Sigmoid colon (tissue), 6 donors: ENCODE measurements at regions not wholly inside any gene's neighbourhood (a gene's known extent, or its start where the extent isn't known, plus 50 kb on each side); places are given as distances from the start of the nearest gene placed in this dataset.

Experiments
- DNase-seq: peaks from one replicate; pipeline ENCODE4 v3.0.0-alpha.2; 2019
- H3K27ac ChIP-seq, 4 donors: fragments of 200-600 bp; sonication (generic); one replicate each; pipeline ENCODE4 v1.5.1; 2016 to 2019; ENCODE audit warnings: mild to moderate bottlenecking in 1 of 4
- H3K27me3 ChIP-seq, 3 donors: fragments of 200-600 bp; sonication (generic); one replicate each; pipeline ENCODE4 v1.5.1; 2019; ENCODE audit warnings: mild to moderate bottlenecking in 1 of 3
- H3K36me3 ChIP-seq, 4 donors: fragments of 200-600 bp; sonication (generic); one replicate each; pipeline ENCODE4 v1.5.1; 2016 to 2019
- H3K4me1 ChIP-seq, 4 donors: fragments of 200-600 bp; sonication (generic); one replicate each; pipeline ENCODE4 v1.5.1; 2017 to 2019
- H3K4me3 ChIP-seq, 4 donors: fragments of 200-600 bp; sonication (generic); one replicate each; pipeline ENCODE4 v1.5.1; 2017 to 2019; ENCODE audit warnings: mild to moderate bottlenecking in 2 of 4, moderate library complexity in 1 of 4
- H3K9me3 ChIP-seq, 4 donors: fragments of 200-600 bp in 3 of 4; sonication (generic) in 3 of 4; one replicate each; pipeline versions ENCODE4 v1.5.1 to v1.6.1; 2013 to 2019
- EP300 ChIP-seq, 4 donors: sonication (generic); formaldehyde crosslinking; IDR thresholded peaks; one replicate each; pipeline ENCODE4 v1.6.1; 2017; ENCODE audit warnings: antibody characterized with exemption in 4 of 4
- POLR2A ChIP-seq, 2 donors: fragments of 450-650 bp; IDR thresholded peaks; one replicate each; pipeline ENCODE4 v1.6.1; 2016; ENCODE audit warnings: antibody characterized with exemption in 2 of 2, mild to moderate bottlenecking in 2 of 2, moderate library complexity in 2 of 2
- POLR2AphosphoS5 ChIP-seq, 4 donors: sonication (generic); formaldehyde crosslinking; IDR thresholded peaks; one replicate each; pipeline ENCODE4 v1.6.1; 2017; ENCODE audit warnings: antibody characterized with exemption in 4 of 4
- WGBS, 2 donors: extraction: QIAGEN DNeasy Blood & Tissue Kit; methylation state at CpG; one replicate each; pipeline ENCODE4 v1.1.7; 2013; 5-methylcytosine and 5-hydroxymethylcytosine counted together
- intact Hi-C: fragments of 100-400 bp; cut with DNase I; formaldehyde crosslinking; loops from one replicate; pipeline ENCODE4 v1.15.1; 2023
- TF ChIP-seq, protein P1 (sequence below), 4 experiments: fragments of 450-650 bp in 3 of 4; fragments of 200-600 bp in 1 of 4; IDR thresholded peaks; one replicate each; pipeline ENCODE4 v1.5.1; 2016 to 2019; ENCODE audit warnings: antibody characterized with exemption in 4 of 4, mild to moderate bottlenecking in 3 of 4, moderate library complexity in 2 of 4
- donor health status: healthy with polysubstance abuse.
- donor health status: healthy.

DNA sequence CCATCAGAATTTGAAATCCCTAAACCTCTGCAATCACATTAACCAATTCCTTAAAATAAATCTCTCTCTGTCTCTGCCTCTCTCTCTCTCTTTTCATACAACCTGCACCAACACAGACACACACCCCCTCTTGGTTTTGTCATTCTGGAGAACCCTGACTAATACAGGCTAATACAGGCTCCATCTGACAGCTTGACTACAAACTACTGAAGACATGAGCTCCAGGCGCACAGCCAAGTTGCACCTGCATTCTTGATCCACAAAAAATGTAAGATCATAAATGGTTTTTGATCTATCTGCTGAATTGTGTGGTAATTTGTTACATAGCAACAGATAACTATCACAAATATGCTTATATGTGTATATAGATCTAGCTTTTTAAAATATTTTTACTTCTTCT, 2414.2 kb downstream of the PCDH7 start:
- Histone ChIP-seq H3K27ac (no peak overlapping the region), H3K4me3 (no peak overlapping the region), H3K9me3 (peaks cover 0 to 4% (median 0%) of the 10 kb centered on the region in 4 donors), H3K4me1 (no peaks in the 10 kb centered on the region), H3K36me3 (no peaks in the 10 kb centered on the region), H3K27me3 (no peaks in the 10 kb centered on the region)
- DNase-seq, result no peak
- TF ChIP-seq POLR2AphosphoS5 (IDR thresholded peaks at IDR 0.05) (no peak), POLR2A (IDR thresholded peaks at IDR 0.05) (no peak), EP300 (IDR thresholded peaks at IDR 0.05) (no peak)
- TF ChIP-seq, protein P1, sequence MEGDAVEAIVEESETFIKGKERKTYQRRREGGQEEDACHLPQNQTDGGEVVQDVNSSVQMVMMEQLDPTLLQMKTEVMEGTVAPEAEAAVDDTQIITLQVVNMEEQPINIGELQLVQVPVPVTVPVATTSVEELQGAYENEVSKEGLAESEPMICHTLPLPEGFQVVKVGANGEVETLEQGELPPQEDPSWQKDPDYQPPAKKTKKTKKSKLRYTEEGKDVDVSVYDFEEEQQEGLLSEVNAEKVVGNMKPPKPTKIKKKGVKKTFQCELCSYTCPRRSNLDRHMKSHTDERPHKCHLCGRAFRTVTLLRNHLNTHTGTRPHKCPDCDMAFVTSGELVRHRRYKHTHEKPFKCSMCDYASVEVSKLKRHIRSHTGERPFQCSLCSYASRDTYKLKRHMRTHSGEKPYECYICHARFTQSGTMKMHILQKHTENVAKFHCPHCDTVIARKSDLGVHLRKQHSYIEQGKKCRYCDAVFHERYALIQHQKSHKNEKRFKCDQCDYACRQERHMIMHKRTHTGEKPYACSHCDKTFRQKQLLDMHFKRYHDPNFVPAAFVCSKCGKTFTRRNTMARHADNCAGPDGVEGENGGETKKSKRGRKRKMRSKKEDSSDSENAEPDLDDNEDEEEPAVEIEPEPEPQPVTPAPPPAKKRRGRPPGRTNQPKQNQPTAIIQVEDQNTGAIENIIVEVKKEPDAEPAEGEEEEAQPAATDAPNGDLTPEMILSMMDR (IDR thresholded peaks at IDR 0.05), result no peak
- intact Hi-C loops, result no loop called here
- WGBS, 2 donors, result 73 to 92% methylated on average over 1 of the region's 1 CpG

DNA sequence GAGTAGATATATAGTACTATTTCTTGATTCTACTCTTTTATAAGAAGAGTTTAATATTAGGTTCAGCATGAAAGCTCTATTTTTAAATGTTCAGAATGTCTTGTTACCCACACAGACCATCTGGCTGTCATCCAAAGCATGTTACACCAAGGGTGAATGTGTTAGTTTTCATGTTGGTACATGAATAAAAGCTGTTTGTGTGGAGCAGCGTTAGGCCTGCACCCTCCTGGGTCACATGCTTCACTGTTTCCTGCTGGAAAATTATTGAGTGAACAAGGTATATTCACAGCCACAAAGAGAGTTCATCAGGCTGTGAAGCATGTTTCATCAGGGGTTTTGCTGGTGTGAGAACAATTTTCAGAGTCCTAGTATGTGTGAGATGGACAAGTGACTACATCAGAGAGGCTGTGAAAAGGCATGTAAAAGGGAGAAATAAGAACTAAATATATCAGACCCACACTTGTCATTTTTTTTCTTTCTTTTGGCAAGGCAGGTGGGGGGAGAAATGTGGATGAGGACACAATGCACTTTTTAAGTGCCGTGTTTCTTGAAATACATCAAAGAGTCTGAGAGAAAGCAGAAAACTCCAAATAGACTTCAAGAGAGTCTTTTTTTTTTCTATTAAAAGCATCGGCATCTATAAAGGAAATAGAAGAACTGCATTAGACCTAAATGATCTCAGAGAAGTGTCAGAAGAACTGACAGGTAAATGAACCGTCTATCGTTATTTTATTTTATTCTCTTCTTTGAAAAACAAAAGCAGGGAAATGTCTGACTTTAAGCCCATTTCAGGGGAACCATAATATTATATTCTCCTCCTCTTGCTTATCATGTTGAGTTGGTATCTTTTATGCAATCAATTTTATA, 2429.7 kb downstream of the PCDH7 start:
- no peak for DNase-seq

DNA sequence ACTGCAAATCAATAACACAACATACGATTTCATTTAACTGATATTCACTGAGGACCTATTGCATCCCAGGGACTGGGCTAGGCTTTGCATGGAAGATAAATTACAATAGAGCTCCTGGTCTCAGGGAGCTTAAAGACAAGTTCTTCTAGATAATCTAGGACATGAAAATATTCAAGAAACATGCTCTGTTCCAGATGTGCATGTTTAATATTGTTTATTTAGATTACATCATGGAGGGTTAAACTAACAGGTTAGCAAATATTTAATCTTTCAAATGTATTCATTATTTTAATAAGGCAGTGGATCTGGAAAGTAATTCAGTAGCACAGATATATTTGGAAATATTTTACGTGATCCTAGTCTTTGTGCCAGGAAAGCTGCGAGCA, 2430.3 kb downstream of the PCDH7 start:
- DNase-seq, result no peak
- no peak overlapping the region for H3K4me3 ChIP-seq
- H3K27ac ChIP-seq, result no peak overlapping the region
- no peaks in the 10 kb centered on the region for H3K9me3 ChIP-seq
- no peaks in the 10 kb centered on the region for H3K4me1 ChIP-seq
- H3K36me3 ChIP-seq, result no peaks in the 10 kb centered on the region
- WGBS, 2 donors, result 80 to 83% methylated on average over 3 of the region's 3 CpGs
- TF ChIP-seq, protein P1 (IDR thresholded peaks at IDR 0.05), result no peak
- TF ChIP-seq POLR2AphosphoS5 (IDR thresholded peaks at IDR 0.05) (no peak), POLR2A (IDR thresholded peaks at IDR 0.05) (no peak), EP300 (IDR thresholded peaks at IDR 0.05) (no peak)
- H3K27me3 ChIP-seq, result no peaks in the 10 kb centered on the region
- intact Hi-C loops, result no loop called here

More for the DNA sequence above, 2429.7 kb downstream of the PCDH7 start:
- Histone ChIP-seq H3K27me3 (no peaks in the 10 kb centered on the region), H3K27ac (no peak overlapping the region), H3K4me3 (no peak overlapping the region), H3K4me1 (no peaks in the 10 kb centered on the region), H3K36me3 (no peaks in the 10 kb centered on the region), H3K9me3 (no peaks in the 10 kb centered on the region)
- intact Hi-C loops, result no loop called here
- TF ChIP-seq, protein P1 (IDR thresholded peaks at IDR 0.05), result no peak
- TF ChIP-seq POLR2A (IDR thresholded peaks at IDR 0.05), result no peak
- no peak for TF ChIP-seq EP300 (IDR thresholded peaks at IDR 0.05)
- TF ChIP-seq POLR2AphosphoS5 (IDR thresholded peaks at IDR 0.05), result no peak
- 84 to 85% methylated on average over 5 of the region's 5 CpGs for WGBS, 2 donors

DNA sequence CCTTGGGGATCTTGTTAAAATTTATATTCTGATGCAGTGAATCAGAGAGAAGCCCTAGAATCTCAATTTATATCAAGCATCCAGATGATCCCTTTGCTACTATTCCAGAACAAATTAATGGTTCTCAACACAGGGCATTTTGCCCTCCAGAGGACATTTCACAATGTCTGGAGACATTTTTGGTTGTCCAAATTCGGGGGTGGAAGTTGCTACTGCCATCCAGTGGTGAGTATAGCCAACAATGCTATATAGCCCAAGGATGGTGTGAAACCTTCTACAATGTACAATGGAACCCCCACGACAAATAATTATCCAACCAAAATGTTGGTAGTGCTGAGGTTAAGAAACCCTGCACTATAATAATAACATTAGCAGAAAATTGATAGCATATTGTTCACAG, 2440.0 kb downstream of the PCDH7 start:
- TF ChIP-seq EP300 (IDR thresholded peaks at IDR 0.05), result no peak
- TF ChIP-seq, protein P1 (IDR thresholded peaks at IDR 0.05), result peak in 1 of 4 experiments; percentile 16
- Histone ChIP-seq H3K27me3 (no peaks in the 10 kb centered on the region), H3K9me3 (no peaks in the 10 kb centered on the region), H3K36me3 (no peaks in the 10 kb centered on the region), H3K4me1 (no peaks in the 10 kb centered on the region), H3K27ac (no peak overlapping the region), H3K4me3 (no peak overlapping the region)
- intact Hi-C loops, result no loop called here
- DNase-seq, result no peak
- 22 to 36% methylated on average over 2 of the region's 2 CpGs for WGBS, 2 donors

DNA sequence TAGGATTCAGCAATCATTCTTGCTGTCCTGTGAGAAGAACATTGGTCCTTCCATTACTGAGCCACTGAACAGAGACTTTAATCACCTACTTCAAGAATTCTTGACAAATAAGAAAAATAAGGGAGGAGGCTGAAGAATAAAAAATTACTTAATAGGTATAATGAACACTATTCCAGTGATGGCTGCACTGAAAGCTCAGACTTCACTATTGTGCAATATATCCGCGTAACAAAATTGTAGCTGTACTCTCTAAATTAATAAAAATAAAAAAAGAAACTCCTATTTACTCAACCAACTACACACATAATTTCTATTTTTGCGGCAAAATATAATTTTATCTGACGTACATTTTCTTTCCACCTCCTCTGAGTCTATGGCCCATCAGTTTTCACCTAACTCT, 2441.0 kb downstream of the PCDH7 start:
- H3K36me3 ChIP-seq, result no peaks in the 10 kb centered on the region
- WGBS, 2 donors, result 96% methylated on average over 4 of the region's 4 CpGs

More for the DNA sequence above, 2441.0 kb downstream of the PCDH7 start:
- H3K4me3 ChIP-seq, result no peak overlapping the region
- DNase-seq, result no peak
- H3K27ac ChIP-seq, result no peak overlapping the region
- H3K9me3 ChIP-seq, result no peaks in the 10 kb centered on the region
- intact Hi-C loops, result no loop called here
- H3K27me3 ChIP-seq, result no peaks in the 10 kb centered on the region
- TF ChIP-seq POLR2AphosphoS5 (IDR thresholded peaks at IDR 0.05), result no peak
- no peaks in the 10 kb centered on the region for H3K4me1 ChIP-seq
